H1 (cell line): ENCODE measurements at regions not wholly inside any gene's neighbourhood (a gene's known extent, or its start where the extent isn't known, plus 50 kb on each side); places are given as distances from the start of the nearest gene placed in this dataset.

Experiments
- CTCF ChIA-PET: fragments of 300-600 bp; sonication (Branson Sonifier 250); formaldehyde crosslinking; loops from one replicate; lab custom pipeline; 2021; ENCODE audit not compliant: partially characterized antibody; lab: Charles Lee
- POLR2A ChIA-PET: fragments of 300-600 bp; sonication (Branson Sonifier 250); formaldehyde crosslinking; loops from one replicate; lab custom pipeline; 2021; ENCODE audit warnings: inconsistent platforms; ENCODE audit not compliant: partially characterized antibody; lab: Charles Lee
- DNase-seq, 2 experiments: peaks; one replicate each; pipeline versions ENCODE4 v3.0.0 to v3.0.0-alpha.2; 2010 to 2022; ENCODE audit warnings: low spot score in 2 of 2, low read depth in 1 of 2, mixed read lengths in 1 of 2
- FAIRE-seq: peaks from 2 replicates; lab custom pipeline; 2011; peaks lifted over from hg19 to GRCh38; lab: Jason Lieb, UNC
- H2AFZ ChIP-seq: 2 replicates; pipeline ENCODE4 v1.8.1; 2012; ENCODE audit warnings: low read length, inconsistent platforms
- H2AK5ac ChIP-seq: 2 replicates; pipeline ENCODE4 v1.6.1; 2013; ENCODE audit warnings: low read depth, low read length
- H2BK120ac ChIP-seq: replicated peaks from 2 replicates; pipeline ENCODE3; 2013; ENCODE audit warnings: low read depth, low read length, inconsistent platforms
- H2BK12ac ChIP-seq: 2 replicates; pipeline ENCODE4 v1.6.1; 2013; ENCODE audit warnings: low read depth, low read length
- H2BK15ac ChIP-seq: 2 replicates; pipeline ENCODE4 v1.6.1; 2013; ENCODE audit warnings: low read length
- H2BK20ac ChIP-seq: 2 replicates; pipeline ENCODE4 v1.6.1; 2013; ENCODE audit warnings: low read length
- H2BK5ac ChIP-seq: 2 replicates; pipeline ENCODE4 v1.6.1; 2013; ENCODE audit warnings: low read depth, low read length
- H3K14ac ChIP-seq: 2 replicates; pipeline ENCODE4 v1.6.1; 2013; ENCODE audit warnings: inconsistent platforms; ENCODE audit not compliant: insufficient read length
- H3K18ac ChIP-seq: 2 replicates; pipeline ENCODE4 v1.6.1; 2013; ENCODE audit warnings: low read length; ENCODE audit errors: extremely low read depth
- H3K23ac ChIP-seq: 2 replicates; pipeline ENCODE4 v1.6.1; 2013; ENCODE audit warnings: inconsistent platforms; ENCODE audit not compliant: insufficient read length
- H3K23me2 ChIP-seq: 2 replicates; pipeline ENCODE4 v1.6.1; 2013; ENCODE audit warnings: low read depth, low read length
- H3K27ac ChIP-seq: 2 replicates; pipeline ENCODE4 v1.6.1; 2011; ENCODE audit warnings: low read depth, low read length, inconsistent platforms
- H3K27me3 ChIP-seq, 4 experiments: replicated peaks in 1 of 4; 1 replicate in 1 of 4; 2 replicates in 3 of 4; pipeline versions ENCODE4 v1.6.1 to v1.8.1; 2011 to 2013; ENCODE audit warnings: low read length in 3 of 4, mild to moderate bottlenecking in 3 of 4, inconsistent platforms in 2 of 4, mixed read lengths in 2 of 4, moderate library complexity in 1 of 4; ENCODE audit not compliant: control insufficient read depth in 3 of 4, insufficient read depth in 3 of 4; ENCODE audit errors: extremely low read depth in 1 of 4
- H3K36me3 ChIP-seq, 4 experiments: 2 replicates each; pipeline versions ENCODE4 v1.6.1 to v1.8.1; 2011 to 2013; ENCODE audit warnings: mild to moderate bottlenecking in 4 of 4, low read length in 3 of 4, moderate library complexity in 2 of 4, control low read depth in 1 of 4, inconsistent platforms in 1 of 4; ENCODE audit not compliant: insufficient read depth in 4 of 4, control insufficient read depth in 2 of 4
- H3K4ac ChIP-seq: replicated peaks from 2 replicates; pipeline ENCODE3; 2013; ENCODE audit warnings: low read length, low read depth, mixed read lengths, inconsistent platforms; ENCODE audit not compliant: insufficient read length
- H3K4me1 ChIP-seq, 4 experiments: replicated peaks in 1 of 4; 1 replicate in 1 of 4; 2 replicates in 3 of 4; pipeline versions ENCODE4 v1.6.1 to v1.8.1; 2011 to 2013; ENCODE audit warnings: low read length in 3 of 4, inconsistent platforms in 2 of 4, mixed read lengths in 1 of 4; ENCODE audit not compliant: insufficient read depth in 4 of 4, control insufficient read depth in 3 of 4
- H3K4me2 ChIP-seq, 2 experiments: 2 replicates each; pipeline versions ENCODE4 v1.6.1 to v1.8.1; 2011 to 2013; ENCODE audit warnings: low read depth in 2 of 2, low read length in 2 of 2, control low read depth in 1 of 2, inconsistent platforms in 1 of 2, mild to moderate bottlenecking in 1 of 2; ENCODE audit not compliant: insufficient read depth in 1 of 2
- H3K4me3 ChIP-seq, 4 experiments: fragments of 200-600, 300-600 bp in 1 of 4; sonication (generic), shearing (Covaris generic), sonication (Bioruptor Twin) in 1 of 4; 2 replicates each; pipeline versions ENCODE4 v1.5.1 to v1.8.1; 2011 to 2016; ENCODE audit warnings: low read length in 4 of 4, low read depth in 3 of 4, control low read depth in 2 of 4, inconsistent platforms in 2 of 4, mild to moderate bottlenecking in 2 of 4, mixed read lengths in 1 of 4, moderate library complexity in 1 of 4; ENCODE audit not compliant: insufficient read depth in 2 of 4; ENCODE audit errors: extremely low read depth in 1 of 4
- H3K56ac ChIP-seq: replicated peaks from 2 replicates; pipeline ENCODE3; 2013; ENCODE audit warnings: low read depth, mild to moderate bottlenecking, mixed read lengths, low read length, inconsistent platforms; ENCODE audit not compliant: insufficient read length
- H3K79me1 ChIP-seq: 2 replicates; pipeline ENCODE4 v1.6.1; 2013; ENCODE audit warnings: low read depth, low read length, control low read depth
- H3K79me2 ChIP-seq, 2 experiments: 2 replicates each; pipeline versions ENCODE4 v1.6.1 to v1.8.1; 2012 to 2013; ENCODE audit warnings: low read length in 2 of 2, mild to moderate bottlenecking in 2 of 2, inconsistent platforms in 1 of 2; ENCODE audit not compliant: insufficient read depth in 2 of 2, control insufficient read depth in 1 of 2
- H3K9ac ChIP-seq, 4 experiments: replicated peaks in 1 of 4; 1 replicate in 1 of 4; 2 replicates in 3 of 4; pipeline versions ENCODE4 v1.6.1 to v1.8.1; 2011 to 2013; ENCODE audit warnings: low read depth in 3 of 4, low read length in 3 of 4, control low read depth in 2 of 4, mild to moderate bottlenecking in 2 of 4, moderate library complexity in 2 of 4, inconsistent platforms in 1 of 4; ENCODE audit errors: extremely low read depth in 1 of 4
- H3K9me3 ChIP-seq, 2 experiments: 2 replicates each; pipeline versions ENCODE4 v1.6.1 to v1.8.1; 2012 to 2013; ENCODE audit warnings: mild to moderate bottlenecking in 2 of 2, moderate library complexity in 2 of 2, control low read depth in 1 of 2, inconsistent platforms in 1 of 2, low read depth in 1 of 2, low read length in 1 of 2, mixed read lengths in 1 of 2; ENCODE audit not compliant: insufficient read depth in 2 of 2
- H4K20me1 ChIP-seq, 2 experiments: replicated peaks in 1 of 2; 2 replicates each; pipeline versions ENCODE3 to v1.8.1; 2011 to 2013; ENCODE audit warnings: inconsistent platforms in 2 of 2, low read length in 2 of 2, mild to moderate bottlenecking in 1 of 2; ENCODE audit not compliant: insufficient read depth in 2 of 2, control insufficient read depth in 1 of 2
- H4K5ac ChIP-seq: 2 replicates; pipeline ENCODE4 v1.6.1; 2013; ENCODE audit warnings: low read length, low read depth, mixed read lengths, inconsistent platforms; ENCODE audit not compliant: insufficient read length
- H4K8ac ChIP-seq: 2 replicates; pipeline ENCODE4 v1.8.0; 2013; ENCODE audit warnings: mild to moderate bottlenecking, moderate library complexity, low read length, inconsistent platforms; ENCODE audit not compliant: insufficient read depth; ENCODE audit errors: extremely low read depth
- H4K91ac ChIP-seq: replicated peaks from 2 replicates; pipeline ENCODE3; 2013; ENCODE audit warnings: low read length, mixed read lengths, inconsistent platforms; ENCODE audit not compliant: insufficient read length
- CBX5 ChIP-seq: fragments of 300-800, 300-1000 bp; sonication (generic); IDR thresholded peaks from 2 replicates; pipeline ENCODE4 v1.7.1; 2016; ENCODE audit warnings: antibody characterized with exemption, low read length, low read depth
- CREB1 ChIP-seq: IDR thresholded peaks from 2 replicates; pipeline ENCODE4 v1.6.1; 2012; ENCODE audit warnings: inconsistent platforms
- EGR1 ChIP-seq: IDR thresholded peaks from 2 replicates; pipeline ENCODE4 v1.6.1; 2011; ENCODE audit warnings: low read depth, low read length, borderline replicate concordance
- FOSL1 ChIP-seq: IDR thresholded peaks from 2 replicates; pipeline ENCODE4 v1.6.1; 2011; ENCODE audit warnings: mild to moderate bottlenecking, low read depth, low read length, moderate library complexity; ENCODE audit not compliant: insufficient read depth
- HDAC2 ChIP-seq, 2 experiments: fragments of 300-600 bp in 1 of 2; sonication (generic) in 1 of 2; IDR thresholded peaks; 2 replicates each; pipeline ENCODE4 v1.6.1; 2011 to 2012; ENCODE audit warnings: low read depth in 2 of 2, low read length in 2 of 2, mild to moderate bottlenecking in 2 of 2, moderate library complexity in 2 of 2, borderline replicate concordance in 1 of 2, inconsistent platforms in 1 of 2
- SAP30 ChIP-seq: fragments of 300-600 bp; sonication (generic); IDR thresholded peaks from 2 replicates; pipeline ENCODE4 v1.7.1; 2012; ENCODE audit warnings: low read length, moderate library complexity, mild to moderate bottlenecking, inconsistent platforms; ENCODE audit not compliant: insufficient read depth, insufficient replicate concordance
- TAF7 ChIP-seq: optimal IDR thresholded peaks from 2 replicates; pipeline ENCODE3; 2011; ENCODE audit warnings: low read depth, mild to moderate bottlenecking, inconsistent platforms, low read length, moderate library complexity, borderline replicate concordance
- TBP ChIP-seq: IDR thresholded peaks from 2 replicates; pipeline ENCODE4 v1.6.1; 2011; ENCODE audit warnings: low read depth, low read length, improper control_type of control experiment
- WGBS, 2 experiments: shearing (Covaris generic) in 1 of 2; methylation state at CpG; one replicate each; pipeline versions ENCODE4 v1.1.6 to v1.1.7; 2013 to 2015; ENCODE audit warnings: low lambda C conversion rate in 2 of 2, mixed read lengths in 2 of 2, inconsistent platforms in 1 of 2, low coverage in 1 of 2, missing lambda C conversion rate in 1 of 2; ENCODE audit not compliant: insufficient replicate concordance in 2 of 2, insufficient coverage in 1 of 2, insufficient read length in 1 of 2; ENCODE audit errors: extremely low coverage in 1 of 2, missing lambda C conversion rate in 1 of 2; 5-methylcytosine and 5-hydroxymethylcytosine counted together
- TF ChIP-seq, protein P1 (sequence below): IDR thresholded peaks from 2 replicates; pipeline ENCODE4 v1.6.1; 2012; ENCODE audit warnings: low read length, inconsistent platforms
- TF ChIP-seq, protein P2 (sequence below): IDR thresholded peaks from 2 replicates; pipeline ENCODE4 v1.6.1; 2012; ENCODE audit warnings: inconsistent platforms

DNA sequence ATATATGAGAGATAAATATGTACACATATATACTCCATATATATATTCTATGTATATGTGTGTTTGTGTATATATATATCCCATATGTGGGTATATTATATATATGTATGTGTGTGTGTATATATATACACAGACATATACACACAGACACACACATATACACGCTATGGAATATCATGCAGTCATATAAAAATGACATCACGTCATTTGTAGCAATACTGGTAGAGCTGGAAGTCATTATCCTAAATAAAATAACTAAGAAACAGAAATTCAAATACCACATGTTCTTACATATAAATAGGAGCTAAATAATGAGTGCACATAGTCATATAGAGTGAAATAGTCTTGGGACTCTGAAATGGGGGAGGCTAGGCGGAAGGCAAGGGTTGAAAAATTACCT lies 1000.2 kb downstream of the LRFN5 start:
- Histone ChIP-seq H2BK15ac (no peak overlapping the region), H3K4me2 (no peak overlapping the region), H2BK120ac (no peak overlapping the region), H4K91ac (no peak overlapping the region), H2AFZ (no peak overlapping the region), H3K27ac (no peak overlapping the region), H3K23ac (no peak overlapping the region), H2BK5ac (no peak overlapping the region), H2BK20ac (no peak overlapping the region), H4K20me1 (no peaks in the 10 kb centered on the region), H3K4me3 (no peak overlapping the region), H3K36me3 (no peaks in the 10 kb centered on the region), H3K18ac (no peak overlapping the region), H3K27me3 (peaks cover 0 to 1% (median 0%) of the 10 kb centered on the region in 4 experiments; a peak in 1 of 7 replicates)
- WGBS, 2 experiments, result 97% methylated on average over 3 of the region's 3 CpGs; no CpG with 5 or more reads in 1 of the 2 experiments
- no peak for FAIRE-seq
- DNase-seq, result no peak
- TF ChIP-seq CREB1 (no peak), HDAC2 (IDR thresholded peaks at IDR 0.05; ENCODE audit: borderline replicate concordance in 1 of 2, low read depth in 2 of 2, low read length in 2 of 2) (no peak), FOSL1 (no peak), TBP (no peak), TAF7 (no peak), CBX5 (no peak), SAP30 (no peak), EGR1 (no peak)
- TF ChIP-seq, protein P1, sequence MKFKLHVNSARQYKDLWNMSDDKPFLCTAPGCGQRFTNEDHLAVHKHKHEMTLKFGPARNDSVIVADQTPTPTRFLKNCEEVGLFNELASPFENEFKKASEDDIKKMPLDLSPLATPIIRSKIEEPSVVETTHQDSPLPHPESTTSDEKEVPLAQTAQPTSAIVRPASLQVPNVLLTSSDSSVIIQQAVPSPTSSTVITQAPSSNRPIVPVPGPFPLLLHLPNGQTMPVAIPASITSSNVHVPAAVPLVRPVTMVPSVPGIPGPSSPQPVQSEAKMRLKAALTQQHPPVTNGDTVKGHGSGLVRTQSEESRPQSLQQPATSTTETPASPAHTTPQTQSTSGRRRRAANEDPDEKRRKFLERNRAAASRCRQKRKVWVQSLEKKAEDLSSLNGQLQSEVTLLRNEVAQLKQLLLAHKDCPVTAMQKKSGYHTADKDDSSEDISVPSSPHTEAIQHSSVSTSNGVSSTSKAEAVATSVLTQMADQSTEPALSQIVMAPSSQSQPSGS, result no peak
- TF ChIP-seq, protein P2, sequence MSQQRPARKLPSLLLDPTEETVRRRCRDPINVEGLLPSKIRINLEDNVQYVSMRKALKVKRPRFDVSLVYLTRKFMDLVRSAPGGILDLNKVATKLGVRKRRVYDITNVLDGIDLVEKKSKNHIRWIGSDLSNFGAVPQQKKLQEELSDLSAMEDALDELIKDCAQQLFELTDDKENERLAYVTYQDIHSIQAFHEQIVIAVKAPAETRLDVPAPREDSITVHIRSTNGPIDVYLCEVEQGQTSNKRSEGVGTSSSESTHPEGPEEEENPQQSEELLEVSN, result no peak
- TF ChIP-seq, all 59 proteins: peak for 0
- POLR2A ChIA-PET, result no interaction called here
- Histone ChIP-seq H3K23me2 (no peaks in the 10 kb centered on the region), H3K79me2 (no peaks in the 10 kb centered on the region), H3K9ac (no peak overlapping the region), H3K4me1 (no peaks in the 10 kb centered on the region), H2AK5ac (no peak overlapping the region), H3K14ac (no peak overlapping the region), H4K8ac (no peak overlapping the region), H3K79me1 (no peaks in the 10 kb centered on the region), H3K56ac (no peak overlapping the region), H2BK12ac (no peak overlapping the region), H3K4ac (no peak overlapping the region), H3K9me3 (no peaks in the 10 kb centered on the region), H4K5ac (no peak overlapping the region)
- CTCF ChIA-PET, result no interaction called here
